Sigmoid colon (tissue), 4 donors: ENCODE measurements at regions not wholly inside any gene's neighbourhood (a gene's known extent, or its start where the extent isn't known, plus 50 kb on each side); places are given as distances from the start of the nearest gene placed in this dataset.

ENCODE experiments used
- POLR2A ChIP-seq, 2 donors: fragments of 450-650 bp; IDR thresholded peaks; one replicate each; pipeline ENCODE4 v1.6.1; 2016; ENCODE audit warnings: antibody characterized with exemption in 2 of 2, mild to moderate bottlenecking in 2 of 2, moderate library complexity in 2 of 2
- POLR2AphosphoS5 ChIP-seq, 4 donors: sonication (generic); formaldehyde crosslinking; IDR thresholded peaks; one replicate each; pipeline ENCODE4 v1.6.1; 2017; ENCODE audit warnings: antibody characterized with exemption in 4 of 4
- TF ChIP-seq, protein P1 (sequence below), 4 experiments: fragments of 450-650 bp in 3 of 4; fragments of 200-600 bp in 1 of 4; IDR thresholded peaks; one replicate each; pipeline ENCODE4 v1.5.1; 2016 to 2019; ENCODE audit warnings: antibody characterized with exemption in 4 of 4, mild to moderate bottlenecking in 3 of 4, moderate library complexity in 2 of 4

DNA sequence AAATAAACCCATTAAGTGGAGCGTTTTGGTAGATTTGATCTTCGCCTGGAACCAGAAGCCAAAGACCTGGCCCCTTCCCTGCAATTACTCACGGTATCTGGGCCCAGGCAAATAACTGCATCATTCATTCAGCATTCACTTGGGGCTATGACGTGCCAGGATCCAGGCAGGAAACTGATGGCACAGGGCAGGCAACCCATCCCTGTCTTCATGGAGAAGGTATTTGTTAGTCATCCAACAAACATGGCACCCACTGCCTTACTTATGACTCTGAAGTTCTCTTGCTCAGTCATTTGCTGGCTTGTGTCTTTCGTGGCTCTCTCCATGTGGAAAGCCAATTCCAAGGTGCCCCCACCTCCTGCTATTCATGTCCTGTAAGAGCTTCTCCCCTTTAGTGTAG, 232.4 kb downstream of the BMP7 start:
- TF ChIP-seq POLR2AphosphoS5 (IDR thresholded peaks at IDR 0.05): no peak
- TF ChIP-seq, protein P1, sequence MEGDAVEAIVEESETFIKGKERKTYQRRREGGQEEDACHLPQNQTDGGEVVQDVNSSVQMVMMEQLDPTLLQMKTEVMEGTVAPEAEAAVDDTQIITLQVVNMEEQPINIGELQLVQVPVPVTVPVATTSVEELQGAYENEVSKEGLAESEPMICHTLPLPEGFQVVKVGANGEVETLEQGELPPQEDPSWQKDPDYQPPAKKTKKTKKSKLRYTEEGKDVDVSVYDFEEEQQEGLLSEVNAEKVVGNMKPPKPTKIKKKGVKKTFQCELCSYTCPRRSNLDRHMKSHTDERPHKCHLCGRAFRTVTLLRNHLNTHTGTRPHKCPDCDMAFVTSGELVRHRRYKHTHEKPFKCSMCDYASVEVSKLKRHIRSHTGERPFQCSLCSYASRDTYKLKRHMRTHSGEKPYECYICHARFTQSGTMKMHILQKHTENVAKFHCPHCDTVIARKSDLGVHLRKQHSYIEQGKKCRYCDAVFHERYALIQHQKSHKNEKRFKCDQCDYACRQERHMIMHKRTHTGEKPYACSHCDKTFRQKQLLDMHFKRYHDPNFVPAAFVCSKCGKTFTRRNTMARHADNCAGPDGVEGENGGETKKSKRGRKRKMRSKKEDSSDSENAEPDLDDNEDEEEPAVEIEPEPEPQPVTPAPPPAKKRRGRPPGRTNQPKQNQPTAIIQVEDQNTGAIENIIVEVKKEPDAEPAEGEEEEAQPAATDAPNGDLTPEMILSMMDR (IDR thresholded peaks at IDR 0.05): no peak
- TF ChIP-seq POLR2A (IDR thresholded peaks at IDR 0.05): no peak
